Mammary epithelial cell (primary cell): ENCODE measurements at regions not wholly inside any gene's neighbourhood (a gene's known extent, or its start where the extent isn't known, plus 50 kb on each side); places are given as distances from the start of the nearest gene placed in this dataset.

Source experiments
- CTCF ChIP-seq, 2 donors: IDR thresholded peaks in 1 of 2; conservative IDR thresholded peaks in 1 of 2; 2 replicates each; pipeline ENCODE4 v1.5.1; 2011 to 2012; ENCODE audit warnings: inconsistent platforms in 2 of 2, low read length in 2 of 2, mild to moderate bottlenecking in 2 of 2, control low read depth in 1 of 2, low read depth in 1 of 2; ENCODE audit not compliant: insufficient read depth in 1 of 2; ENCODE audit errors: extremely low read depth in 1 of 2
- EZH2 ChIP-seq: IDR thresholded peaks from 2 replicates; pipeline ENCODE4 v1.6.1; 2012; ENCODE audit warnings: low read length, inconsistent platforms, borderline replicate concordance

GRCh38 chr11:77525455-77526091, 51.7 kb upstream of the PAK1 start:
- no peak for TF ChIP-seq CTCF (conservative IDR thresholded peaks at IDR 0.05 in 1 of 2, IDR thresholded peaks at IDR 0.05 in 1 of 2; ENCODE audit: extremely low read depth in 1 of 2, insufficient read depth in 1 of 2, low read depth in 1 of 2, low read length in 2 of 2)
- no peak for TF ChIP-seq EZH2
